HG03520 (cell line): ENCODE measurements at regions not wholly inside any gene's neighbourhood (a gene's known extent, or its start where the extent isn't known, plus 50 kb on each side); places are given as distances from the start of the nearest gene placed in this dataset.
"Not testable (repeated sequence)": the region's sequence is repeated elsewhere in the genome, so short reads cannot be mapped to it uniquely, and the experiment has no call there.

Experiments
- ATAC-seq: cut with Tn5 transposase; IDR thresholded peaks from one replicate; pipeline ENCODE4 v1.9.1; 2021; ENCODE audit warnings: mild to moderate bottlenecking, moderate library complexity; ENCODE audit not compliant: unreplicated experiment

- ATAC-seq, result peak; percentile 69
Observed at GRCh38 chr6:27132532-27133280, 114.8 kb upstream of the PRSS16 start.

GRCh38 chr6:27133281-27134227 is 113.9 kb upstream of the PRSS16 start:
- ATAC-seq, result peak; percentile 23

GRCh38 chr6:27135087-27135657 is 112.3 kb upstream of the PRSS16 start:
- no peak for ATAC-seq

GRCh38 chr6:27136077-27136644 is 111.3 kb upstream of the PRSS16 start:
- ATAC-seq, result no peak

GRCh38 chr6:27136978-27137814 is 110.3 kb upstream of the PRSS16 start:
- no peak for ATAC-seq

GRCh38 chr6:27138406-27138805 is 109.1 kb upstream of the PRSS16 start:
- ATAC-seq, result no peak

GRCh38 chr6:27138837-27139755 is 108.4 kb upstream of the PRSS16 start:
- ATAC-seq, result peak; percentile 44

GRCh38 chr6:27139756-27140579 is 107.5 kb upstream of the PRSS16 start:
- ATAC-seq, result no peak

- ATAC-seq, result no peak
Observed at GRCh38 chr6:27140999-27141528, 106.4 kb upstream of the PRSS16 start.

DNA sequence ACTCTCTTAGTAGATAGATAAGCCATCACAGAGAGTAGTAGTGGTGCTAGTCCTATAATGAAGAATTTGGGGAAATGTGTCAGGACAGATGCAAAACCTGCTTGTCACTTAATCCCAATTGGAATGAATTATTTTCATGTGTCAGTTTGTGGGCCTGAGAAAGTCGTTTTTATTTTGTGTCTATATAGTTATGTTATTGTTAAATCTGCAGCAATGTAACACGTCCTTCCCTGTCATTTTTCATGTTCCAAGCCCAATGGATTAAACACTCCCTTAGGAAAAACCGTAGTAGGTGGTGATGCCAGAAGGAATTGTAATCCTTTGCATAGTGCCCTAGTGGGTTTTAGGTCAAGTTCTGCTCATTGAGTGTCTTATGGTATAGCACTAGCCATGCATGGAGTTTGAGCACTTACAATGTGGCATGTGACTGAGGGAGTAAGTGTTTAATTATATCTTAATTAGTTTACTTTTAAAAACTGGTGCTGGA is 105.9 kb upstream of the PRSS16 start:
- no peak for ATAC-seq

- ATAC-seq, result not testable (repeated sequence)
Observed at GRCh38 chr6:27143020-27143388, 104.5 kb upstream of the PRSS16 start.

DNA sequence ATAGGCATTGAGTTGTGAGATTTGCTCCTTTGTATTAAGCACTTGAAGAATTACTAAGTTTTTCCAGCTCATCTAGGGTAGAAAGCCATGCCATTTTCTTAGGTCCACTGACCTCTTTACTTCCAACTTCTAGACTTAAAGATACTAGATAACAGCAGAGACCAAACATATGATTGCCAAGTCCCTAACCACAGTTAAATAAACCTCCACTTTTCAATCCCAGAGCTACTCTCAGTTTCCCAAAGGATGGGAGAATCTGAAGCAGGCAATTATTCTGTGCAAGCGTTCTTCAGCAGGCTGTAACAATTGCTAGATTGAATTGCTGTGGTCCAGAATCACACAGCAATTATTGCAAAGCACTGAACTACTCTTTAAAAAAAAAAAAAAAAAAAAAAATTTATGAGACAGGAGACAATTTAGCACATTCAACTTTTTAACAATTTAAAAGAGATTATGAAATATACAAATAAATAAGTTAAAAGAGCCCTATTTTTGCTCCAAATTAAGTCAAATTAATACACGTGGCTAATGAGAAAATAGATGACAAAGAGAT is 104.0 kb upstream of the PRSS16 start:
- ATAC-seq, result no peak

DNA sequence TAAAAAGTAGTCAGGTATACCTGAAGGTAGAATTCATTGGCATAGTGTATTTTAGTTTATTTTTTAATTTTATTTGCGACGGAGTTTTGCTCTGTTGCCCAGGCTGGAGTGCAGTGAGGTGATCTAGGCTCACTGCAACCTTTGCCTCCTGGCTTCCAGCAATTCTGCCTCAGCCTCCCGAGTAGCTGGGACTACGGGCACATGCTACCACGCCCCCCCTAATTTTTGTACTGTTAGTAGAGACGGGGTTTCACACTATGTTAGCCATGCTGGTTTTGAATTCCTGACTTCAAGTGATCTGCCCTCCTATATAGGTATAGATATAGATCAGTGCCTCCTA is 102.8 kb upstream of the PRSS16 start:
- ATAC-seq, result no peak

GRCh38 chr6:27145731-27146455 is 101.6 kb upstream of the PRSS16 start:
- no peak for ATAC-seq

DNA sequence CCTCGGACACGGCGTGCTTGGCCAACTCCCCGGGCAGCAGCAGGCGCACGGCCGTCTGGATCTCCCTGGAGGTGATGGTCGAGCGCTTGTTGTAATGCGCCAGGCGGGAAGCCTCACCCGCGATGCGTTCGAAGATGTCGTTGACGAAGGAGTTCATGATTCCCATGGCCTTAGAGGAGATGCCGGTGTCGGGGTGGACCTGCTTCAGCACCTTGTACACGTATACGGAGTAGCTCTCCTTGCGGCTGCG is 101.1 kb upstream of the PRSS16 start:
- not testable (repeated sequence) for ATAC-seq

DNA sequence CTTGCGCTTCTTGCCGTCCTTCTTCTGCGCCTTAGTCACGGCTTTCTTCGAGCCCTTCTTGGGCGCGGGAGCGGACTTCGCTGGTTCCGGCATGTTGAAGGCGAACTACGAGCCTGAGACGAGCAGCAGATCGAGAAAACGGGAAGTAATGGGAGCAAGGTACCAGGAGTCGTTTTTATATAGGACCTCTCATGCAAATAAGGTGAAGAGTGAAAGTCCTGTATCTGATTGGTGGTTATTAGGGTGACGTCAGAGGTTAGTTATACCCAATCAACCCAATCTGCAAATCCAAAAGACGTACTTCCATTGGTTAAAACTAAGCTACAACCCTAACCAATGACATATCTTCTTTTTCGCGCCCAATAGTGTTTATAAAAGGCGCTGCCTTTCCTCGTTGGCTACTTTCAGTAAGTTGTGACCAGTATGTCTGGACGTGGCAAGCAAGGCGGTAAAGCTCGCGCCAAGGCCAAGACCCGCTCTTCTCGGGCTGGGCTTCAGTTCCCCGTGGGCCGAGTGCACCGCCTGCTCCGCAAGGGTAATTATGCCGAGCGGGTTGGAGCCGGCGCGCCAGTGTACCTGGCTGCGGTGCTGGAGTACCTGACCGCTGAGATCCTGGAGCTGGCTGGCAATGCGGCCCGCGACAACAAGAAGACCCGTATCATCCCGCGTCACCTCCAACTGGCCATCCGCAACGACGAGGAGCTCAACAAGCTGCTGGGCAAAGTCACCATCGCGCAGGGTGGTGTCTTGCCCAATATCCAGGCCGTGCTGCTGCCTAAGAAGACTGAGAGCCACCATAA is 100.6 kb upstream of the PRSS16 start:
- ATAC-seq, result peak; percentile 74

DNA sequence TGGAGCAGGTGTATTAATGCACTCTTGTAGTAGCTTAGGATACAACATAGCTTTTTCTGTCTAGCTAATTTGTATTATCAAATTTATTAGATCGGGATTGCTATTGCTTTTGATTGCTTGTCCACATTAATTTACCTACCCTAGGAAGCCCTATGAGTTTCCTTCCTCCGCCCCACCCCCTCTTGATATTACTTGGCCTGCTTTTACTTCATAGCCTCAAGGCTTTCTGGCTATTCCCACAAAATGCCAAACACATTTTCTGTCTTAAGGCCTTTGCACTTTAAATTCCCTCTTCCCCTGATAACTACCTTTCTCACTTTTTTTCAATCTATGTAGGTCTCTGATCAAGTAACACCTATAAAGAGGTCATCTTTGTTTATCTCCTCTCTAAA is 99.1 kb upstream of the PRSS16 start:
- ATAC-seq, result no peak
